ENCODE measurements at regions not wholly inside any gene's neighbourhood (a gene's known extent, or its start where the extent isn't known, plus 50 kb on each side); places are given as distances from the start of the nearest gene placed in this dataset.

GRCh38 chr16:59067205-59067604 lies 333.1 kb upstream of the GOT2 start:
- TF ChIP-seq YY1 (IDR thresholded peaks at IDR 0.05; ENCODE audit: low read depth) (no peak), TAF1 (IDR thresholded peaks at IDR 0.05; ENCODE audit: low read depth) (no peak), TEAD4 (IDR thresholded peaks at IDR 0.05) (no peak), MAX (IDR thresholded peaks at IDR 0.05) (no peak), ZBTB7A (IDR thresholded peaks at IDR 0.05; ENCODE audit: low read depth) (no peak), EP300 (IDR thresholded peaks at IDR 0.05; ENCODE audit: borderline replicate concordance) (no peak), CREB1 (IDR thresholded peaks at IDR 0.05; ENCODE audit: low read depth) (no peak), TCF12 (IDR thresholded peaks at IDR 0.05; ENCODE audit: low read depth) (no peak), CEBPB (IDR thresholded peaks at IDR 0.05) (no peak), EGR1 (IDR thresholded peaks at IDR 0.05) (no peak), RAD21 (IDR thresholded peaks at IDR 0.05; ENCODE audit: low read depth) (no peak)

- no peak for TF ChIP-seq TAF1 (IDR thresholded peaks at IDR 0.05; ENCODE audit: low read depth)
- no peak for TF ChIP-seq REST (IDR thresholded peaks at IDR 0.05; ENCODE audit: low read depth)
- TF ChIP-seq EGR1 (IDR thresholded peaks at IDR 0.05) = no peak
- TF ChIP-seq MAX (IDR thresholded peaks at IDR 0.05) = no peak
- no peak for TF ChIP-seq NFIC (IDR thresholded peaks at IDR 0.05)
- no peak for TF ChIP-seq TCF12 (IDR thresholded peaks at IDR 0.05; ENCODE audit: low read depth)
- TF ChIP-seq ZBTB7A (IDR thresholded peaks at IDR 0.05; ENCODE audit: low read depth) = no peak
- TF ChIP-seq FOXM1 (IDR thresholded peaks at IDR 0.05; ENCODE audit: borderline replicate concordance, low read depth) = no peak
- no peak for TF ChIP-seq USF1 (IDR thresholded peaks at IDR 0.05)
- no peak for TF ChIP-seq EP300 (IDR thresholded peaks at IDR 0.05; ENCODE audit: borderline replicate concordance)
Observed at GRCh38 chr16:59060207-59060606, 326.1 kb upstream of the GOT2 start.

- TF ChIP-seq RAD21 (IDR thresholded peaks at IDR 0.05; ENCODE audit: low read depth) (no peak), CREB1 (IDR thresholded peaks at IDR 0.05; ENCODE audit: low read depth) (no peak), YY1 (IDR thresholded peaks at IDR 0.05; ENCODE audit: low read depth) (no peak), EP300 (IDR thresholded peaks at IDR 0.05; ENCODE audit: borderline replicate concordance) (no peak), NFIC (IDR thresholded peaks at IDR 0.05) (no peak), TAF1 (IDR thresholded peaks at IDR 0.05; ENCODE audit: low read depth) (no peak), MAX (IDR thresholded peaks at IDR 0.05) (no peak), FOXM1 (IDR thresholded peaks at IDR 0.05; ENCODE audit: borderline replicate concordance, low read depth) (no peak), CEBPB (IDR thresholded peaks at IDR 0.05) (no peak), TEAD4 (IDR thresholded peaks at IDR 0.05) (no peak), USF1 (IDR thresholded peaks at IDR 0.05) (no peak), REST (IDR thresholded peaks at IDR 0.05; ENCODE audit: low read depth) (no peak)
Observed at GRCh38 chr16:59058250-59058649, 324.1 kb upstream of the GOT2 start.

- TF ChIP-seq TCF12 (IDR thresholded peaks at IDR 0.05; ENCODE audit: low read depth) (no peak), YY1 (IDR thresholded peaks at IDR 0.05; ENCODE audit: low read depth) (no peak), MAX (IDR thresholded peaks at IDR 0.05) (no peak), ZBTB7A (IDR thresholded peaks at IDR 0.05; ENCODE audit: low read depth) (no peak), RAD21 (IDR thresholded peaks at IDR 0.05; ENCODE audit: low read depth) (no peak), NFIC (IDR thresholded peaks at IDR 0.05) (no peak), CREB1 (IDR thresholded peaks at IDR 0.05; ENCODE audit: low read depth) (no peak)
Observed at GRCh38 chr16:59053911-59054310, 319.8 kb upstream of the GOT2 start.

- no peak for TF ChIP-seq EGR1 (IDR thresholded peaks at IDR 0.05)
- no peak for TF ChIP-seq TCF12 (IDR thresholded peaks at IDR 0.05; ENCODE audit: low read depth)
- no peak for TF ChIP-seq CEBPB (IDR thresholded peaks at IDR 0.05)
- no peak for TF ChIP-seq TEAD4 (IDR thresholded peaks at IDR 0.05)
- TF ChIP-seq YY1 (IDR thresholded peaks at IDR 0.05; ENCODE audit: low read depth) = no peak
- TF ChIP-seq ZBTB7A (IDR thresholded peaks at IDR 0.05; ENCODE audit: low read depth) = no peak
- no peak for TF ChIP-seq MAX (IDR thresholded peaks at IDR 0.05)
- TF ChIP-seq TAF1 (IDR thresholded peaks at IDR 0.05; ENCODE audit: low read depth) = no peak
- no peak for TF ChIP-seq EP300 (IDR thresholded peaks at IDR 0.05; ENCODE audit: borderline replicate concordance)
- TF ChIP-seq FOXM1 (IDR thresholded peaks at IDR 0.05; ENCODE audit: borderline replicate concordance, low read depth) = no peak
- TF ChIP-seq RAD21 (IDR thresholded peaks at IDR 0.05; ENCODE audit: low read depth) = no peak
- no peak for TF ChIP-seq USF1 (IDR thresholded peaks at IDR 0.05)
- no peak for TF ChIP-seq CREB1 (IDR thresholded peaks at IDR 0.05; ENCODE audit: low read depth)
- TF ChIP-seq REST (IDR thresholded peaks at IDR 0.05; ENCODE audit: low read depth) = no peak
- no peak for TF ChIP-seq NFIC (IDR thresholded peaks at IDR 0.05)
Observed at GRCh38 chr16:59052231-59052630, 318.1 kb upstream of the GOT2 start.
